ENCODE measurements at regions not wholly inside any gene's neighbourhood (a gene's known extent, or its start where the extent isn't known, plus 50 kb on each side); places are given as distances from the start of the nearest gene placed in this dataset.

GRCh38 chr2:120877409-120877808, 141.7 kb downstream of the GLI2 start:
- TF ChIP-seq CTCF (IDR thresholded peaks at IDR 0.05; ENCODE audit: poor library complexity) (no peak), EZH2 (IDR thresholded peaks at IDR 0.05; ENCODE audit: borderline replicate concordance) (no peak), EZH2phosphoT487 (IDR thresholded peaks at IDR 0.05; ENCODE audit: low read depth, severe bottlenecking, unreplicated experiment) (no peak)
